Hepatocyte (in vitro differentiated cells): ENCODE measurements at regions not wholly inside any gene's neighbourhood (a gene's known extent, or its start where the extent isn't known, plus 50 kb on each side); places are given as distances from the start of the nearest gene placed in this dataset.

Experiments used
- CTCF ChIP-seq: fragments of 200-600 bp; sonication (generic); IDR thresholded peaks from 2 replicates; pipeline ENCODE4 v1.5.1; 2016; ENCODE audit warnings: antibody characterized with exemption, mild to moderate bottlenecking; ENCODE audit not compliant: poor library complexity
- EZH2 ChIP-seq: fragments of 200-600 bp; sonication (generic); IDR thresholded peaks from 2 replicates; pipeline ENCODE4 v1.6.1; 2016; ENCODE audit warnings: antibody characterized with exemption, mild to moderate bottlenecking, borderline replicate concordance
- EZH2phosphoT487 ChIP-seq: fragments of 200-600 bp; sonication (generic); IDR thresholded peaks from one replicate; pipeline ENCODE4 v1.6.1; 2018; ENCODE audit warnings: antibody characterized with exemption, mild to moderate bottlenecking, low read depth, moderate library complexity; ENCODE audit not compliant: unreplicated experiment, severe bottlenecking

- no peak for TF ChIP-seq EZH2
- peak; percentile 38 for TF ChIP-seq CTCF
- TF ChIP-seq EZH2phosphoT487 = no peak
Observed at GRCh38 chr21:35933466-35933865, 126.9 kb downstream of the SETD4 start.
